ENCODE measurements at regions not wholly inside any gene's neighbourhood (a gene's known extent, or its start where the extent isn't known, plus 50 kb on each side); places are given as distances from the start of the nearest gene placed in this dataset.
"Not testable (repeated sequence)": the region's sequence is repeated elsewhere in the genome, so short reads cannot be mapped to it uniquely, and the experiment has no call there.

DNA sequence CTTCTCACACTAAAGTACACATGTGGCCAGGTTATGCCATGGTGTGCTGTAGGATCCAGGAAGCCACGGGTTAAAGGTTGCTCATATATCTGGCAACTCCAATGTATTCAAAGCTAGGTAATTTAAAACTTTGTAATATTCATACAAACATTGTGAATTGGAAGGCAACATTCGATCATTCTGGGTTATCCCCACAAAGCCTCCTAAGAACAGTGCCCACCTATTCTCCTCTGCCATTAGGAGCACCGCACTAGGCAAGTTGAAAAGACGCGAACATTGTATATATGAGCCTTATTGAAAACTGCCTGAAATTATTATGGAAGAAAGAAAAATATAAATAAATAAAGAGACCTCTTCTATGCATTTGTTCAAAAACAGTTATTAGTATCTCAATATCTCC lies 228.2 kb downstream of the IGSF11 start:
- Mint-ChIP-seq H3K27ac (no peak overlapping the region), H3K36me3 (ENCODE audit: low read depth) (no peaks in the 10 kb centered on the region), H3K27me3 (no peaks in the 10 kb centered on the region), H3K9me3 (peaks cover 3% of the 10 kb centered on the region), H3K4me3 (no peak overlapping the region), H3K4me1 (peaks cover 2% of the 10 kb centered on the region)
- DNase-seq, result no peak
- ChIA-PET POLR2A (no interaction called here), CTCF (no interaction called here)
- ATAC-seq (ENCODE audit: low read depth), result no peak
- intact Hi-C loops (cut with micrococcal nuclease), result no loop called here
- TF ChIP-seq, protein P1, sequence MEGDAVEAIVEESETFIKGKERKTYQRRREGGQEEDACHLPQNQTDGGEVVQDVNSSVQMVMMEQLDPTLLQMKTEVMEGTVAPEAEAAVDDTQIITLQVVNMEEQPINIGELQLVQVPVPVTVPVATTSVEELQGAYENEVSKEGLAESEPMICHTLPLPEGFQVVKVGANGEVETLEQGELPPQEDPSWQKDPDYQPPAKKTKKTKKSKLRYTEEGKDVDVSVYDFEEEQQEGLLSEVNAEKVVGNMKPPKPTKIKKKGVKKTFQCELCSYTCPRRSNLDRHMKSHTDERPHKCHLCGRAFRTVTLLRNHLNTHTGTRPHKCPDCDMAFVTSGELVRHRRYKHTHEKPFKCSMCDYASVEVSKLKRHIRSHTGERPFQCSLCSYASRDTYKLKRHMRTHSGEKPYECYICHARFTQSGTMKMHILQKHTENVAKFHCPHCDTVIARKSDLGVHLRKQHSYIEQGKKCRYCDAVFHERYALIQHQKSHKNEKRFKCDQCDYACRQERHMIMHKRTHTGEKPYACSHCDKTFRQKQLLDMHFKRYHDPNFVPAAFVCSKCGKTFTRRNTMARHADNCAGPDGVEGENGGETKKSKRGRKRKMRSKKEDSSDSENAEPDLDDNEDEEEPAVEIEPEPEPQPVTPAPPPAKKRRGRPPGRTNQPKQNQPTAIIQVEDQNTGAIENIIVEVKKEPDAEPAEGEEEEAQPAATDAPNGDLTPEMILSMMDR (IDR thresholded peaks at IDR 0.05), result no peak

DNA sequence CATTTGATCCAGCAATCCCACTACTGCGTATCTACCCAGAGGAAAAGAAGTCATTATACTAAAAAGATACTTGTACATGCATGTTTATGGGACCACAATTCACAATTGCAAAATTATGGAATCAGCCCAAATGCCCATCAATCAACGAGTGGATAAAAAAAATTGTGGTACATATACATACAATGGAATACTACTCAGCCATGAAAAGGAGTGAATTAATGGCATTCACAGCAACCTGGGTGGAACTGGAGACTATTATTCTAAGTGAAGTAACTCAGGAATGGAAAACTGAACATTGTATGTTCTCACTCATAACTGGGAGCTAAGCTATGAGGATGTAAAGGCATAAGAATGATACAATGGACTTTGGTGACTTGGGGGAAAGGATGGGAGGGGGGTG lies 227.3 kb downstream of the IGSF11 start:
- H3K4me3 Mint-ChIP-seq; H3K4me1 Mint-ChIP-seq; H3K27ac Mint-ChIP-seq; CTCF ChIA-PET; H3K9me3 Mint-ChIP-seq; H3K27me3 Mint-ChIP-seq; intact Hi-C loops (cut with micrococcal nuclease); POLR2A ChIA-PET; ATAC-seq (ENCODE audit: low read depth); DNase-seq; H3K36me3 Mint-ChIP-seq (ENCODE audit: low read depth): not testable (repeated sequence)

DNA sequence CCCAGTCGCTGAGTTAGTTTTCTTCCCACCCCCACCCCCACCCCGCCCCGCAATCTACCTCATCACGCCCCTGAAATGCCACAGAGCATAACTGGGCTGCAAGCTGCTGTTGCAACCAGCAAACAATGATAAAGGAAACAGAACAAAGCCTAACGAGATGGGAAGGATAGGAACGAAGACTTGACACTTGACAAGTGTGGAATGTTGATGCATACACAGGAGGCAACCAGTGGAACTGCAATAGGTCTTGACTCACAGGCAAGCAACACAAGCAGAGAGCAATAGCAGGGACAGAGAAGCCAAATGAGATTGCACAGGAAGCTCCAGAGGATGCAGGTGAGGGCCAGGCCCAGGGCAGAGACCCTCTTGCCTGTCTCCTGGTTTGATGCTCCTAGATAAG lies 225.9 kb downstream of the IGSF11 start:
- DNase-seq (no peak), ATAC-seq (ENCODE audit: low read depth) (no peak)
- H3K27me3 Mint-ChIP-seq, result peaks cover 2% of the 10 kb centered on the region
- H3K4me1 Mint-ChIP-seq, result peaks cover 2% of the 10 kb centered on the region
- no peak overlapping the region for H3K4me3 Mint-ChIP-seq
- peaks cover 3% of the 10 kb centered on the region for H3K9me3 Mint-ChIP-seq
- TF ChIP-seq, protein P1 (IDR thresholded peaks at IDR 0.05), result no peak
- CTCF ChIA-PET, result no interaction called here
- POLR2A ChIA-PET, result no interaction called here
- intact Hi-C loops (cut with micrococcal nuclease), result no loop called here
- no peaks in the 10 kb centered on the region for H3K36me3 Mint-ChIP-seq (ENCODE audit: low read depth)
- no peak overlapping the region for H3K27ac Mint-ChIP-seq

DNA sequence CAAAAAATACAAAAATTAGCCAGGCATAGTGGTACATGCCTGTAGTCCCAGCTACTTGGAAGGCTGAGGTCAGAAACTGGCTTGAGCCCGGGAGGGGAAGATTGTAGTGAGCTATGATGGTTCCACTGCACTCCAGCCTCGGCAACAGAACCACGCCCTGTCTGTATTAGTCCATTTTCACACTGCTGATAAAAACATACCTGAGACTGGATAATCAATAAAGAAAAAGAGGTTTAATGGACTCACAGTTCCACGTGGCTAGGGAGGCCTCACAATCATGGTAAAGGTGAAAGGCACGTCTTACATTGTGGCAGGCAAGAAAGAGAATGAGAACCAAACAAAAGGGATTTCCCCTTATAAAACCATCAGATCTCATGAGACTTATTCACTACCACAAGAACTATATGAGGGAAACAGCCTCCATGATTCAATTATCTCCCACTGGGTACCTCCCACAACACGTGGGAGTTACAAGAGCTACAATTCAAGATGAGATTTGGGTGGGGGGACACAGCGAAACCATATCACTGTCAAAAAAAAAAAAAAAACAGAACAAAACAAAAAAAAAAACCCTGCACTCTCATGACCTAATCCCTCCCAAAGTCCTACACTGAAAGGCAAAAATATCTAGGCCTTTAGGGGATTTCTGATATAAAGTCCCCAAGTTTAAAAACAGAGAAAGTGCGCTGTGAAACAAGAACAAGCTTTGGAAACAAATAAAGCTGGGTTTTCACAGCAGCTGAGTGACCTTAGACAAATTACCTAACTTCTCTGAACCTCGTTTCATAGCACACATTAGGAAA lies 224.7 kb downstream of the IGSF11 start:
- H3K4me3 Mint-ChIP-seq, result no peak overlapping the region
- DNase-seq, result no peak
- peaks cover 2% of the 10 kb centered on the region for H3K4me1 Mint-ChIP-seq
- ChIA-PET POLR2A (no interaction called here), CTCF (no interaction called here)
- H3K27me3 Mint-ChIP-seq, result peaks cover 2% of the 10 kb centered on the region
- H3K36me3 Mint-ChIP-seq (ENCODE audit: low read depth), result no peaks in the 10 kb centered on the region
- no peak overlapping the region for H3K27ac Mint-ChIP-seq
- intact Hi-C loops (cut with micrococcal nuclease), result no loop called here
- H3K9me3 Mint-ChIP-seq, result peaks cover 3% of the 10 kb centered on the region
- ATAC-seq (ENCODE audit: low read depth), result no peak
- TF ChIP-seq, protein P1 (IDR thresholded peaks at IDR 0.05), result no peak

DNA sequence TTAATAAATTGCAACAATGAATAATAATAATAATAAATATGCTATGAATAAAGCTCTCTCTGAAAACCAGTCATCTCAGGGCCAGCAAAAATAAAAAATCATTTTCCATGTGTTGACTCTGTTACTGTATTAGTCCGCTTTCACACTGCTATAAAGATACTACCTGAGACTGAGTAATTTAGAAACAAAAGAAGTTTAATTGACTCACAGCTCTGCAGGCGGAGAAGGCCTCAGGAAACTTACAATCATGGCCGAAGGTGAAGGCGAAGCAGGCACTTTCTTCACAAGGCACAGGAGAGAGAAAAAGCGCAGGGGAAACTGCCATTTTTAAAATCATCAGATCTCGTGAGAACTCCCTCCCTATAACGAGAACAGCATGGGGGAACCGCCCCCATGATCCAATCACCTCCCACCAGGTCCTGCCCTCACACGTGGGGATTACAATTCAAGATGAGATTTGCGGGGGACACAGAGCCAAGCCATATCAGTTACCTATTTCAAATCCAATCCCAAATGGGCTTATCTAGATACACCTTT lies 224.1 kb downstream of the IGSF11 start:
- intact Hi-C loops (cut with micrococcal nuclease), result no loop called here
- Mint-ChIP-seq H3K4me3 (no peak overlapping the region), H3K9me3 (peaks cover 3% of the 10 kb centered on the region), H3K27me3 (peaks cover 2% of the 10 kb centered on the region), H3K36me3 (ENCODE audit: low read depth) (no peaks in the 10 kb centered on the region), H3K4me1 (peaks cover 2% of the 10 kb centered on the region), H3K27ac (no peak overlapping the region)
- DNase-seq, result no peak
- TF ChIP-seq, protein P1 (IDR thresholded peaks at IDR 0.05), result no peak
- ATAC-seq (ENCODE audit: low read depth), result no peak
- POLR2A ChIA-PET, result no interaction called here
- CTCF ChIA-PET, result interaction anchor here (0.7 kb wide), 1 partner anchor 1792 kb away, joined by 3 read pairs; no protein-coding TSS in a partner anchor
